HepG2 (cell line): ENCODE measurements at regions not wholly inside any gene's neighbourhood (a gene's known extent, or its start where the extent isn't known, plus 50 kb on each side); places are given as distances from the start of the nearest gene placed in this dataset.

Experiments used
- E2F2 ChIP-seq: sonication (generic); formaldehyde crosslinking; IDR thresholded peaks from 2 replicates; pipeline ENCODE4 v1.4.0; 2020; ENCODE audit warnings: missing genetic modification reagents, borderline replicate concordance
- GFI1 ChIP-seq: sonication (generic); formaldehyde crosslinking; IDR thresholded peaks from 2 replicates; pipeline ENCODE4 v1.5.0; 2020; ENCODE audit warnings: missing genetic modification reagents, mild to moderate bottlenecking, borderline replicate concordance
- HIC2 ChIP-seq: sonication (generic); formaldehyde crosslinking; IDR thresholded peaks from 2 replicates; pipeline ENCODE4 v1.9.0; 2022; ENCODE audit warnings: low read depth, missing genetic modification reagents
- HOXA9 ChIP-seq: sonication (generic); formaldehyde crosslinking; IDR thresholded peaks from 2 replicates; pipeline ENCODE4 v1.8.1; 2022; ENCODE audit warnings: missing genetic modification reagents, mild to moderate bottlenecking, moderate library complexity, borderline replicate concordance
- KDM5A ChIP-seq: fragments of 200-600 bp; sonication (generic); IDR thresholded peaks from 2 replicates; pipeline ENCODE4 v1.7.0; 2018; ENCODE audit warnings: antibody characterized with exemption, mild to moderate bottlenecking, low read length, borderline replicate concordance
- RAD21 ChIP-seq: fragments of 450-650 bp; formaldehyde crosslinking; IDR thresholded peaks from 2 replicates; pipeline ENCODE4 v1.5.0; 2020; ENCODE audit warnings: mild to moderate bottlenecking
- RXRA ChIP-seq: sonication (generic); formaldehyde crosslinking; IDR thresholded peaks from 2 replicates; pipeline ENCODE4 v1.5.1; 2020; ENCODE audit warnings: missing genetic modification reagents
- SRSF4 ChIP-seq: fragments of 200-400 bp; formaldehyde crosslinking; IDR thresholded peaks from one replicate; pipeline ENCODE4 v1.6.1; 2018; ENCODE audit warnings: mild to moderate bottlenecking, low read depth, low read length, moderate library complexity; ENCODE audit not compliant: poor library complexity, severe bottlenecking
- USF2 ChIP-seq, 2 experiments: sonication (generic) in 1 of 2; formaldehyde crosslinking in 1 of 2; IDR thresholded peaks; 2 replicates each; pipeline versions ENCODE4 v1.5.1 to v1.6.1; 2011 to 2020; ENCODE audit warnings: borderline replicate concordance in 1 of 2, low read depth in 1 of 2, low read length in 1 of 2, mild to moderate bottlenecking in 1 of 2, missing genetic modification reagents in 1 of 2, moderate library complexity in 1 of 2
- ZNF251 ChIP-seq: sonication (generic); formaldehyde crosslinking; IDR thresholded peaks from 2 replicates; pipeline ENCODE4 v1.9.0; 2021; ENCODE audit warnings: mild to moderate bottlenecking, missing genetic modification reagents
- ZNF326 ChIP-seq: sonication (generic); formaldehyde crosslinking; IDR thresholded peaks from 2 replicates; pipeline ENCODE4 v1.4.0; 2020; ENCODE audit warnings: missing genetic modification reagents, borderline replicate concordance
- ZNF382 ChIP-seq: sonication (generic); formaldehyde crosslinking; IDR thresholded peaks from 2 replicates; pipeline ENCODE4 v1.5.0; 2020; ENCODE audit warnings: missing genetic modification reagents, mild to moderate bottlenecking, borderline replicate concordance
- ZNF567 ChIP-seq: sonication (generic); formaldehyde crosslinking; IDR thresholded peaks from 2 replicates; pipeline ENCODE4 v1.8.1; 2023; ENCODE audit warnings: mild to moderate bottlenecking, missing genetic modification reagents, borderline replicate concordance
- ZNF672 ChIP-seq: sonication (generic); formaldehyde crosslinking; IDR thresholded peaks from 2 replicates; pipeline ENCODE4 v1.8.1; 2022; ENCODE audit warnings: missing genetic modification reagents
- ZSCAN31 ChIP-seq: sonication (generic); formaldehyde crosslinking; IDR thresholded peaks from 2 replicates; pipeline ENCODE4 v1.5.0; 2020; ENCODE audit warnings: low read depth, mild to moderate bottlenecking, missing genetic modification reagents
- ZSCAN9 ChIP-seq: IDR thresholded peaks from 2 replicates; pipeline ENCODE4 v1.6.1; 2016; ENCODE audit warnings: borderline replicate concordance
- TF ChIP-seq, protein P1 (sequence below): fragments of 450-650 bp; IDR thresholded peaks from 2 replicates; pipeline ENCODE4 v1.6.1; 2017
- TF ChIP-seq, protein P2 (sequence below): sonication (generic); formaldehyde crosslinking; IDR thresholded peaks from 2 replicates; pipeline ENCODE4 v1.5.0; 2020; ENCODE audit warnings: missing genetic modification reagents

DNA sequence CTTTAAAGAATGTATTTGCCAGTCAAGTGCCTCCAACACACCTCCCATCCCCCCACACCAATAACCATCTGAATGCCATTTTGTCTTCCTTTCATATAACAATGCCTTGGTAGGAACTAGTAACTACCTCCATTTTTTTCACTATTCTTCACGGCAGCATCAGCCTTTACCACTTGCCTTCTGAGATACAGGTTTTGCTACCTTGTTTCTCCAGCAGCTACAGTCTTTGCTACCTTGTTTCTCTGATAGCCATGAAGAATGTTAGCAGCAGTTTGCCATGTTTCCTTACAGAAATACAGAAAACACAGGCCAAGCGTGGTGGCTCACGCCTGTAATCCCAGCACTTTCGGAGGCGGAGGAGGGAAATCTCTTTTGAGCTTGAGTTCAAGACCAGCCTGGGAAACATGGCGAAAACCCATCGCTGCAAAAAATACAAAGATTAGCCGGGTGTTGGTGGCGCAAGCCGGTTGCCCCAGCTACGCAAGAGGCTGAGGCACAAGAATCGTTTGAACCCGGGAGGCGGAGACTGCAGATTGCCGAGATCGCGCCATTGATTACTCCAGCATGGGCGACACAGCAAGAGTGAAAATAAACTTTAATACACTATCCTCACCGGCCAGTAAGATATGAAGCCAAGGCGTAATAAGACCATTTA lies 100.9 kb downstream of the HFE start (continued):
- TF ChIP-seq E2F2 (CRISPR knock-in tag) (peak; percentile 77; the same call in 1 of the 2 replicates), RAD21 (no peak), KDM5A (no peak), SRSF4 (no peak), ZSCAN31 (CRISPR knock-in tag) (0 out of 2 replicates have a peak, but pooled peaks have one; percentile 2), HIC2 (CRISPR knock-in tag) (no peak), RXRA (CRISPR knock-in tag) (no peak), ZNF251 (CRISPR knock-in tag) (no peak), HOXA9 (CRISPR knock-in tag) (no peak), ZNF382 (no peak), ZNF567 (no peak), ZNF326 (no peak), USF2 (IDR thresholded peaks at IDR 0.05; ENCODE audit: low read depth, low read length) (no peak), USF2 (CRISPR knock-in tag; IDR thresholded peaks at IDR 0.05; ENCODE audit: borderline replicate concordance) (no peak), ZSCAN9 (no peak), GFI1 (CRISPR knock-in tag) (no peak; the same call in none of the 2 replicates), ZNF672 (CRISPR knock-in tag) (no peak)
- TF ChIP-seq, protein P1, sequence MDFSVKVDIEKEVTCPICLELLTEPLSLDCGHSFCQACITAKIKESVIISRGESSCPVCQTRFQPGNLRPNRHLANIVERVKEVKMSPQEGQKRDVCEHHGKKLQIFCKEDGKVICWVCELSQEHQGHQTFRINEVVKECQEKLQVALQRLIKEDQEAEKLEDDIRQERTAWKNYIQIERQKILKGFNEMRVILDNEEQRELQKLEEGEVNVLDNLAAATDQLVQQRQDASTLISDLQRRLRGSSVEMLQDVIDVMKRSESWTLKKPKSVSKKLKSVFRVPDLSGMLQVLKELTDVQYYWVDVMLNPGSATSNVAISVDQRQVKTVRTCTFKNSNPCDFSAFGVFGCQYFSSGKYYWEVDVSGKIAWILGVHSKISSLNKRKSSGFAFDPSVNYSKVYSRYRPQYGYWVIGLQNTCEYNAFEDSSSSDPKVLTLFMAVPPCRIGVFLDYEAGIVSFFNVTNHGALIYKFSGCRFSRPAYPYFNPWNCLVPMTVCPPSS: no peak
- TF ChIP-seq, protein P2, sequence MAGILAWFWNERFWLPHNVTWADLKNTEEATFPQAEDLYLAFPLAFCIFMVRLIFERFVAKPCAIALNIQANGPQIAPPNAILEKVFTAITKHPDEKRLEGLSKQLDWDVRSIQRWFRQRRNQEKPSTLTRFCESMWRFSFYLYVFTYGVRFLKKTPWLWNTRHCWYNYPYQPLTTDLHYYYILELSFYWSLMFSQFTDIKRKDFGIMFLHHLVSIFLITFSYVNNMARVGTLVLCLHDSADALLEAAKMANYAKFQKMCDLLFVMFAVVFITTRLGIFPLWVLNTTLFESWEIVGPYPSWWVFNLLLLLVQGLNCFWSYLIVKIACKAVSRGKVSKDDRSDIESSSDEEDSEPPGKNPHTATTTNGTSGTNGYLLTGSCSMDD (CRISPR knock-in tag): no peak
